SK-N-SH treated with all-trans-retinoic acid at 6 μM for 48 hours (cell line): ENCODE measurements at regions not wholly inside any gene's neighbourhood (a gene's known extent, or its start where the extent isn't known, plus 50 kb on each side); places are given as distances from the start of the nearest gene placed in this dataset.
A peak's percentile ranks its signal among the peaks of the same experiment; 100 is the strongest.

ENCODE experiments used
- ATAC-seq: fragments of 200-7000 bp; cut with Tn5 transposase; 3 replicates; pipeline ENCODE4 v1.9.1; 2020; ENCODE audit warnings: mild to moderate bottlenecking, moderate library complexity
- BACH2 ChIP-seq: fragments of 250-450 bp; sonication (Bioruptor Pico); IDR thresholded peaks from 2 replicates; pipeline ENCODE4 v1.9.0; 2021; ENCODE audit warnings: mild to moderate bottlenecking, borderline replicate concordance
- CREB5 ChIP-seq: fragments of 250-450 bp; sonication (Bioruptor Pico); IDR thresholded peaks from 2 replicates; pipeline ENCODE4 v1.5.1; 2020; ENCODE audit warnings: low read depth, mild to moderate bottlenecking, moderate library complexity
- CSDC2 ChIP-seq: fragments of 250-450 bp; sonication (Bioruptor Pico); IDR thresholded peaks from 2 replicates; pipeline ENCODE4 v1.5.0; 2020; ENCODE audit warnings: mild to moderate bottlenecking, moderate library complexity
- CSRNP3 ChIP-seq: fragments of 250-450 bp; sonication (Bioruptor Pico); IDR thresholded peaks from 2 replicates; pipeline ENCODE4 v1.5.1; 2021; ENCODE audit warnings: mild to moderate bottlenecking, moderate library complexity
- GLIS3 ChIP-seq: fragments of 250-450 bp; sonication (Bioruptor Pico); IDR thresholded peaks from 2 replicates; pipeline ENCODE4 v1.5.0; 2020; ENCODE audit warnings: mild to moderate bottlenecking, moderate library complexity
- OSR1 ChIP-seq: fragments of 250-450 bp; sonication (Bioruptor Pico); IDR thresholded peaks from 2 replicates; pipeline ENCODE4 v1.8.0; 2022; ENCODE audit warnings: moderate library complexity, mild to moderate bottlenecking, inconsistent platforms
- PATZ1 ChIP-seq: fragments of 250-450 bp; sonication (Bioruptor Pico); IDR thresholded peaks from 2 replicates; pipeline ENCODE4 v1.8.0; 2020; ENCODE audit warnings: mild to moderate bottlenecking, moderate library complexity, borderline replicate concordance
- POU6F1 ChIP-seq: fragments of 250-450 bp; sonication (Bioruptor Pico); IDR thresholded peaks from 2 replicates; pipeline ENCODE4 v1.8.0; 2021; ENCODE audit warnings: low read depth, mild to moderate bottlenecking, moderate library complexity, borderline replicate concordance
- PPARA ChIP-seq: fragments of 250-450 bp; sonication (Bioruptor Pico); IDR thresholded peaks from 2 replicates; pipeline ENCODE4 v1.5.0; 2020; ENCODE audit warnings: mild to moderate bottlenecking, borderline replicate concordance
- RARB ChIP-seq: fragments of 250-450 bp; sonication (Bioruptor Pico); IDR thresholded peaks from 2 replicates; pipeline ENCODE4 v1.8.0; 2021; ENCODE audit warnings: mild to moderate bottlenecking, moderate library complexity
- SNAI2 ChIP-seq: fragments of 250-450 bp; sonication (Bioruptor Pico); IDR thresholded peaks from 2 replicates; pipeline ENCODE4 v1.5.0; 2020; ENCODE audit warnings: mild to moderate bottlenecking, moderate library complexity
- TCF4 ChIP-seq: fragments of 250-450 bp; sonication (Bioruptor Pico); IDR thresholded peaks from 2 replicates; pipeline ENCODE4 v1.8.0; 2021; ENCODE audit warnings: mild to moderate bottlenecking, moderate library complexity, borderline replicate concordance
- TOX ChIP-seq: fragments of 250-450 bp; sonication (Bioruptor Pico); IDR thresholded peaks from 2 replicates; pipeline ENCODE4 v1.8.0; 2021; ENCODE audit warnings: mild to moderate bottlenecking, moderate library complexity, borderline replicate concordance
- TSHZ2 ChIP-seq: fragments of 250-450 bp; sonication (Bioruptor Pico); IDR thresholded peaks from 2 replicates; pipeline ENCODE4 v1.5.0; 2020; ENCODE audit warnings: mild to moderate bottlenecking, moderate library complexity
- ZFP3 ChIP-seq: fragments of 250-450 bp; sonication (Bioruptor Pico); IDR thresholded peaks from 2 replicates; pipeline ENCODE4 v1.5.0; 2020; ENCODE audit warnings: mild to moderate bottlenecking, moderate library complexity
- ZFP30 ChIP-seq: fragments of 450-650 bp; formaldehyde crosslinking; IDR thresholded peaks from 2 replicates; pipeline ENCODE4 v1.5.0; 2022; ENCODE audit warnings: mild to moderate bottlenecking, moderate library complexity
- ZNF565 ChIP-seq: fragments of 450-650 bp; formaldehyde crosslinking; conservative IDR thresholded peaks from 2 replicates; pipeline ENCODE4 v1.5.0; 2020; ENCODE audit warnings: low read depth, mild to moderate bottlenecking, moderate library complexity
- ZNF70 ChIP-seq: fragments of 450-650 bp; formaldehyde crosslinking; IDR thresholded peaks from 2 replicates; pipeline ENCODE4 v1.5.0; 2020; ENCODE audit warnings: mild to moderate bottlenecking, moderate library complexity
- ZNF8 ChIP-seq: fragments of 450-650 bp; formaldehyde crosslinking; IDR thresholded peaks from 2 replicates; pipeline ENCODE4 v1.5.0; 2020; ENCODE audit warnings: mild to moderate bottlenecking, moderate library complexity

- no peak for ATAC-seq
- TF ChIP-seq PATZ1 (CRISPR knock-in tag) (no peak), TSHZ2 (CRISPR knock-in tag) (no peak), POU6F1 (no peak), RARB (CRISPR knock-in tag) (no peak), OSR1 (CRISPR knock-in tag) (no peak), ZFP30 (CRISPR knock-in tag) (no peak), CSDC2 (CRISPR knock-in tag) (no peak), ZNF565 (no peak), BACH2 (CRISPR knock-in tag) (no peak), ZFP3 (CRISPR knock-in tag) (no peak), SNAI2 (CRISPR knock-in tag) (no peak), ZNF8 (CRISPR knock-in tag) (no peak), ZNF70 (CRISPR knock-in tag) (no peak), PPARA (CRISPR knock-in tag) (no peak), TOX (CRISPR knock-in tag) (no peak), CSRNP3 (CRISPR knock-in tag) (no peak), TCF4 (CRISPR knock-in tag) (no peak)
These were observed 215.5 kb upstream of the ACTBL2 start for GRCh38 chr5:57698086-57698485.

- TF ChIP-seq GLIS3 (CRISPR knock-in tag) (no peak), ZFP30 (CRISPR knock-in tag) (peak; percentile 73)
- TF ChIP-seq, all 23 proteins: peak for 1
- no peak for ATAC-seq
These were observed 214.4 kb upstream of the ACTBL2 start for GRCh38 chr5:57696825-57697570.

- ATAC-seq, result no peak
These were observed 213.8 kb upstream of the ACTBL2 start for GRCh38 chr5:57696389-57696769.

More at GRCh38 chr5:57696389-57696769, 213.8 kb upstream of the ACTBL2 start:
- no peak for TF ChIP-seq CREB5 (CRISPR knock-in tag)
- no peak for TF ChIP-seq RARB (CRISPR knock-in tag)
- TF ChIP-seq OSR1 (CRISPR knock-in tag), result no peak
- TF ChIP-seq ZNF70 (CRISPR knock-in tag), result no peak
- TF ChIP-seq PPARA (CRISPR knock-in tag), result no peak
